ENCODE measurements at regions not wholly inside any gene's neighbourhood (a gene's known extent, or its start where the extent isn't known, plus 50 kb on each side); places are given as distances from the start of the nearest gene placed in this dataset.

DNA sequence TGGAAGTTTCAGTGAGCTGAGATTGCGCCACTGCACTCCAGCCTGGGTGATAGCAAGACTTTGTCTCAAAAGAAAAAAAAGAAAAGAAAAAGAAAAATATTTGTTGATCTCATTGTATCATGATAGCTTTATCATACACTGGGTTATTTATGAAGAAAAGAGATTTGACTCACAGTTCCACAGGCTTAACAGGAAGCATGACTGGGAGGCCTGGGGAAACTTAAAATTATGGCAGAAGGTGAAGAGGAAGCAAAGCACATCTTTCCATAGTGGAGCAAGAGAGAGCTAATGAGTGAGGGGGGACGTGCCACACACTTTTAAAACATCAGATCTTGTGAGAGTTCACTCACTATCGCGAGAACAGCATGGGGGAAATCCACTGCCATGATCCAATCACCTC is 72.7 kb upstream of the FUT8 start:
- Histone ChIP-seq H3K36me3 (ENCODE audit: control insufficient read depth in 4 of 4, insufficient read depth in 4 of 4, low read length in 4 of 4) (no peaks in the 10 kb centered on the region), H3K4me1 (ENCODE audit: control insufficient read depth in 5 of 5, insufficient read depth in 5 of 5, low read length in 5 of 5) (peaks cover 0 to 15% (median 7%) of the 10 kb centered on the region in 5 donors), H3K9ac (ENCODE audit: insufficient read depth in 1 of 2, low read length in 2 of 2) (no peak overlapping the region), H3K9me3 (ENCODE audit: control insufficient read depth in 4 of 4, insufficient read depth in 3 of 4, low read length in 3 of 4) (no peaks in the 10 kb centered on the region), H3K4me3 (no peak overlapping the region), H3K27me3 (ENCODE audit: control insufficient read depth in 3 of 3, insufficient read depth in 3 of 3, low read length in 2 of 3) (no peaks in the 10 kb centered on the region), H3K27ac (ENCODE audit: low read depth in 1 of 2, low read length in 1 of 2) (no peak overlapping the region)
- WGBS, 2 donors, result 91 to 96% methylated on average over 4 of the region's 4 CpGs
- no peak for DNase-seq
- TF ChIP-seq, protein P1, sequence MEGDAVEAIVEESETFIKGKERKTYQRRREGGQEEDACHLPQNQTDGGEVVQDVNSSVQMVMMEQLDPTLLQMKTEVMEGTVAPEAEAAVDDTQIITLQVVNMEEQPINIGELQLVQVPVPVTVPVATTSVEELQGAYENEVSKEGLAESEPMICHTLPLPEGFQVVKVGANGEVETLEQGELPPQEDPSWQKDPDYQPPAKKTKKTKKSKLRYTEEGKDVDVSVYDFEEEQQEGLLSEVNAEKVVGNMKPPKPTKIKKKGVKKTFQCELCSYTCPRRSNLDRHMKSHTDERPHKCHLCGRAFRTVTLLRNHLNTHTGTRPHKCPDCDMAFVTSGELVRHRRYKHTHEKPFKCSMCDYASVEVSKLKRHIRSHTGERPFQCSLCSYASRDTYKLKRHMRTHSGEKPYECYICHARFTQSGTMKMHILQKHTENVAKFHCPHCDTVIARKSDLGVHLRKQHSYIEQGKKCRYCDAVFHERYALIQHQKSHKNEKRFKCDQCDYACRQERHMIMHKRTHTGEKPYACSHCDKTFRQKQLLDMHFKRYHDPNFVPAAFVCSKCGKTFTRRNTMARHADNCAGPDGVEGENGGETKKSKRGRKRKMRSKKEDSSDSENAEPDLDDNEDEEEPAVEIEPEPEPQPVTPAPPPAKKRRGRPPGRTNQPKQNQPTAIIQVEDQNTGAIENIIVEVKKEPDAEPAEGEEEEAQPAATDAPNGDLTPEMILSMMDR (IDR thresholded peaks at IDR 0.05; ENCODE audit: control extremely low read depth, extremely low read depth), result no peak
- ATAC-seq (ENCODE audit: insufficient read depth, low FRiP score), result no peak

DNA sequence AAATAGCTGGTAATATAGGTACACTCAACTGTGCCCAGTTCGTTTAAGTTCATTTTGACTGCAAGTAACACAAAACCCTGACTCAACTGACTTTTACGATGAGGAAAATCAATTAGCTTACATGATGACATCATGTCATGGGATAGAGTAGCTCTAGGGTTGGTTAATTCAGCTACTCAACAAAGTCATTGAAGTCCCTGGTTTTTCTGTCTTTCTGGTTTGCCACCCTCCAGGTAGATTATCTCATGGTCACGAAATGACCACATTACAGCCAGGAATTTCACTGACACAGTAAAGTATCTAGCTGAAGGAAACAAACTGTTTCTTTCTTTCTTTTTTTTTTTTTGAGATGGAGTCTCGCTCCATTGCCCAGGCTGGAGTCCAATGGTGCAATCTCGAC is 68.5 kb upstream of the FUT8 start:
- H3K9me3 ChIP-seq (ENCODE audit: control insufficient read depth in 4 of 4, insufficient read depth in 3 of 4, low read length in 3 of 4), result no peaks in the 10 kb centered on the region
- H3K4me3 ChIP-seq, result no peak overlapping the region
- no peaks in the 10 kb centered on the region for H3K36me3 ChIP-seq (ENCODE audit: control insufficient read depth in 4 of 4, insufficient read depth in 4 of 4, low read length in 4 of 4)
- DNase-seq (no peak), ATAC-seq (ENCODE audit: insufficient read depth, low FRiP score) (no peak)
- no peak overlapping the region for H3K27ac ChIP-seq (ENCODE audit: low read depth in 1 of 2, low read length in 1 of 2)
- 93 to 97% methylated on average over 5 of the region's 5 CpGs for WGBS, 2 donors
- H3K4me1 ChIP-seq (ENCODE audit: control insufficient read depth in 5 of 5, insufficient read depth in 5 of 5, low read length in 5 of 5), result peaks cover 0 to 10% (median 4%) of the 10 kb centered on the region in 5 donors
- no peak overlapping the region for H3K9ac ChIP-seq (ENCODE audit: insufficient read depth in 1 of 2, low read length in 2 of 2)
- no peaks in the 10 kb centered on the region for H3K27me3 ChIP-seq (ENCODE audit: control insufficient read depth in 3 of 3, insufficient read depth in 3 of 3, low read length in 2 of 3)
- TF ChIP-seq, protein P1 (IDR thresholded peaks at IDR 0.05; ENCODE audit: control extremely low read depth, extremely low read depth), result no peak

DNA sequence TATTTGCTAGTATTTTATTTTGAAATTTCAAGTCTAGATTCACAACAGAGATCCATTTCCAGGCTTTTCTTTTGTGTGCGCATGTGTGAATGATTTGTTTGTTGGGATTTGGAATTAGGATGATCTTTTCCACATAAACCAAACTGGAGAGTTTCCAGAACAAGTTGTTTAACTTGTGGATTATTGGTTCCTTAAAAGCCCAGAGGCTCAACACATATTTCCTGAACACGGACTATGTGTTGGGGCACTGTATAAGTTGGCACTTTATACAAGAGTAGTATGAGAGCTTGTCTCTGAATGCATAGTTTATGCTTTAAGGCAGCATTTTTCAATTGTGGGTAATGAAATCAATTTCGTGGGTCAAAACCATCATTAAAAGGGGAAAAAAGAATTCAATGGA is 67.3 kb upstream of the FUT8 start:
- Histone ChIP-seq H3K36me3 (ENCODE audit: control insufficient read depth in 4 of 4, insufficient read depth in 4 of 4, low read length in 4 of 4) (no peaks in the 10 kb centered on the region), H3K27me3 (ENCODE audit: control insufficient read depth in 3 of 3, insufficient read depth in 3 of 3, low read length in 2 of 3) (no peaks in the 10 kb centered on the region), H3K9me3 (ENCODE audit: control insufficient read depth in 4 of 4, insufficient read depth in 3 of 4, low read length in 3 of 4) (no peaks in the 10 kb centered on the region), H3K9ac (ENCODE audit: insufficient read depth in 1 of 2, low read length in 2 of 2) (no peak overlapping the region), H3K27ac (ENCODE audit: low read depth in 1 of 2, low read length in 1 of 2) (no peak overlapping the region), H3K4me1 (ENCODE audit: control insufficient read depth in 5 of 5, insufficient read depth in 5 of 5, low read length in 5 of 5) (peaks cover 0 to 10% (median 4%) of the 10 kb centered on the region in 5 donors), H3K4me3 (no peak overlapping the region)
- no peak for DNase-seq
- TF ChIP-seq, protein P1 (IDR thresholded peaks at IDR 0.05; ENCODE audit: control extremely low read depth, extremely low read depth), result no peak
- no peak for ATAC-seq (ENCODE audit: insufficient read depth, low FRiP score)
- WGBS, 2 donors, result 69 to 82% methylated on average over 3 of the region's 3 CpGs

DNA sequence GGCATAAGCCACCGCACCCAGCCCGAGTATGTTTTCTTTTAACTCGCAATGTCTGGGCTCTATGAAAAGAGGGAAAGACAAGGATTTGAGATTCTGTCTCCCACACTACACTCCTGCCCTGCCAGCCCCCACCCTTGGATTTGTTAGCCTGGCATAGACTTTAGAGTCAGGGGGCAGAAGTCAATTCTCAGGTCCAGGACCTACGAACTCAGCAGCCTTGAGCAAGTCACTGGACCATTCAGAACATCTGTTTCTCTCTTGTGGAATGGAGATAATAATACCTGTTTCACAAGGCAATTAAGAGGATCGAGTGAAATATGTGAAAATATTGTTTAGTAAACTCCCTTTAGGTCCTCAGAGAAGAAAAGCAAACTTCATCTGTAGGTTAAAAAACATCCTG is 66.1 kb upstream of the FUT8 start:
- TF ChIP-seq, protein P1 (IDR thresholded peaks at IDR 0.05; ENCODE audit: control extremely low read depth, extremely low read depth), result no peak
- 64 to 84% methylated on average over 5 of the region's 5 CpGs for WGBS, 2 donors
- H3K9ac ChIP-seq (ENCODE audit: insufficient read depth in 1 of 2, low read length in 2 of 2), result no peak overlapping the region
- peaks cover 0 to 10% (median 4%) of the 10 kb centered on the region in 5 donors for H3K4me1 ChIP-seq (ENCODE audit: control insufficient read depth in 5 of 5, insufficient read depth in 5 of 5, low read length in 5 of 5)
- no peaks in the 10 kb centered on the region for H3K36me3 ChIP-seq (ENCODE audit: control insufficient read depth in 4 of 4, insufficient read depth in 4 of 4, low read length in 4 of 4)
- ATAC-seq (ENCODE audit: insufficient read depth, low FRiP score) (no peak), DNase-seq (no peak)
- H3K27ac ChIP-seq (ENCODE audit: low read depth in 1 of 2, low read length in 1 of 2), result no peak overlapping the region
- H3K4me3 ChIP-seq, result no peak overlapping the region
- no peaks in the 10 kb centered on the region for H3K9me3 ChIP-seq (ENCODE audit: control insufficient read depth in 4 of 4, insufficient read depth in 3 of 4, low read length in 3 of 4)
- no peaks in the 10 kb centered on the region for H3K27me3 ChIP-seq (ENCODE audit: control insufficient read depth in 3 of 3, insufficient read depth in 3 of 3, low read length in 2 of 3)

Measured in lung (tissue), 11 donors.